ENCODE measurements at regions not wholly inside any gene's neighbourhood (a gene's known extent, or its start where the extent isn't known, plus 50 kb on each side); places are given as distances from the start of the nearest gene placed in this dataset.
A peak's percentile ranks its signal among the peaks of the same experiment; 100 is the strongest.
"Not testable (repeated sequence)": the region's sequence is repeated elsewhere in the genome, so short reads cannot be mapped to it uniquely, and the experiment has no call there.

DNA sequence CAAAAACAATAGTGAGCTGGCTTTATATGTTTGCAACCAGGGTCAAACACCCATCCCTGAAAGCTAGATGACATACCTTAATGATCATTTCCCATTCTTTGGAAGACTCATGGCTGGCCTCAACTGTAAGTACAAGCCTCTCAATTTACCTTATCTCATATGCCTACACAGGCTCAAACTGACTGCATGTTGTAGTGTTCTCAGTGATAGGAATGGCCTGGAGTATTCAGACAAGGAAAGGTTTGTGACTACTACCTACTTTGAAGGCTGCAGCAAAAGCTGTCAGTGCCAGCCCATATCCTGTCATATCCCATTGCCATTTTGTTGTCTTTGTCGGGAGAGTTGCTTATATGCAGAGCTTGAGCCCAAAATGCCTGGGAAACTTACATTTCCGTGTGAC is 205.2 kb upstream of the MOCS1 start:
- peak in 1 of 2 donors; percentile 2 for DNase-seq (ENCODE audit: low read depth in 1 of 2, low spot score in 1 of 2)
- TF ChIP-seq, protein P1, sequence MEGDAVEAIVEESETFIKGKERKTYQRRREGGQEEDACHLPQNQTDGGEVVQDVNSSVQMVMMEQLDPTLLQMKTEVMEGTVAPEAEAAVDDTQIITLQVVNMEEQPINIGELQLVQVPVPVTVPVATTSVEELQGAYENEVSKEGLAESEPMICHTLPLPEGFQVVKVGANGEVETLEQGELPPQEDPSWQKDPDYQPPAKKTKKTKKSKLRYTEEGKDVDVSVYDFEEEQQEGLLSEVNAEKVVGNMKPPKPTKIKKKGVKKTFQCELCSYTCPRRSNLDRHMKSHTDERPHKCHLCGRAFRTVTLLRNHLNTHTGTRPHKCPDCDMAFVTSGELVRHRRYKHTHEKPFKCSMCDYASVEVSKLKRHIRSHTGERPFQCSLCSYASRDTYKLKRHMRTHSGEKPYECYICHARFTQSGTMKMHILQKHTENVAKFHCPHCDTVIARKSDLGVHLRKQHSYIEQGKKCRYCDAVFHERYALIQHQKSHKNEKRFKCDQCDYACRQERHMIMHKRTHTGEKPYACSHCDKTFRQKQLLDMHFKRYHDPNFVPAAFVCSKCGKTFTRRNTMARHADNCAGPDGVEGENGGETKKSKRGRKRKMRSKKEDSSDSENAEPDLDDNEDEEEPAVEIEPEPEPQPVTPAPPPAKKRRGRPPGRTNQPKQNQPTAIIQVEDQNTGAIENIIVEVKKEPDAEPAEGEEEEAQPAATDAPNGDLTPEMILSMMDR (IDR thresholded peaks at IDR 0.05; ENCODE audit: low read depth, low read length): no peak
- no peaks in the 10 kb centered on the region for H3K27me3 ChIP-seq
- H3K36me3 ChIP-seq: no peaks in the 10 kb centered on the region
- H3K4me1 ChIP-seq (ENCODE audit: low read depth): no peaks in the 10 kb centered on the region
- no peaks in the 10 kb centered on the region for H3K9me3 ChIP-seq (ENCODE audit: low read depth)
- no peak overlapping the region for H3K27ac ChIP-seq
- no peak overlapping the region for H3K4me3 ChIP-seq

DNA sequence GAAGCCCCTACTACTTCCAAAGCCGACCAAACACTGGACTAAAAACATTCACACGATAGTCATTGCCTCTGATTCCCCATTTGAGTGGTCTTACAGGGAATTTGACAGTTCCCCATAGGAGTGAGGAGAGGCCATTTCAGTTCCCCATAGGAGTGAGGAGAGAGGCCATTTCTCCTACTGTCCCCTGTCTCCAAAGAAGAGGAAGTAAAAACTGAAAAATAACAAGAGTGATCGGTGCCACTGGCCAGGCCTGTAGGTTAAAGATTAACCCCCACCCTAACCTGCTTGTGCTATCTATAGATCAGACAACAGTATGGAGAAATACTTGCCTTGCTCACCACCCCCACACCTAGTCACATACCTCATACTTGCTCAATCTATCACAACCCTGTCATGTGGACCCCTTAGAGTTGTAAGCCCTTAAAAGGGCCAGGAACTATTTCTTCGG is 204.0 kb upstream of the MOCS1 start:
- no peaks in the 10 kb centered on the region for H3K4me1 ChIP-seq (ENCODE audit: low read depth)
- no peaks in the 10 kb centered on the region for H3K9me3 ChIP-seq (ENCODE audit: low read depth)
- no peaks in the 10 kb centered on the region for H3K27me3 ChIP-seq
- TF ChIP-seq, protein P1 (IDR thresholded peaks at IDR 0.05; ENCODE audit: low read depth, low read length): no peak
- H3K27ac ChIP-seq: no peak overlapping the region
- no peaks in the 10 kb centered on the region for H3K36me3 ChIP-seq
- H3K4me3 ChIP-seq: no peak overlapping the region
- DNase-seq (ENCODE audit: low read depth in 1 of 2, low spot score in 1 of 2): no peak

DNA sequence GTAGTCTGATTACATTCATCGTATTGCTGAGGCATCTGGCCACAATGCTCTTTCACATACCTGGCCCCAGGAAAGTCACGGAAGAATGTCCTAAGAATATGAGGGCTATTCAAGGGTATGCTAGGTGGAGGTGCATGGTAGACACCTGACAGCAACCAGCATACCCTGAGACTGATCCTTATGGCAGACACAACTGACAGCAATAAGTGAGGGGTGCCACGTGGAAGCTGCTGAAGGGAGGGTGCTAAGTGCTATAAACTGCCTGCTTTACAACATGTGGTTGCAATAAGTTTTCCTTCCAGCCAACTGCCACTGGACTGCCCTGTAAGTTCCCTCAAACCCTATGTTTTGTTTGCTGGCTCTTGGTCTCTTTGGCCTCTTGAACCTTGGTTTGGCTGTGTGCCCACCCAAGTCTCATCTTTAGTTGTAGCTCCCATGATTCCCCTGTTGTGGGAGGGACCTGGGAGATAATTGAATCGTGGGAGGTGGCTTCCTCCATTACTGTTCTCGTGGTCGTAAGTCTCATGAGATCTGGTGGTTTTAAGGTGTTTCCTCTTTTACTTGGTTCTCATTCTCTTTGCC is 201.3 kb upstream of the MOCS1 start:
- H3K27me3 ChIP-seq: no peaks in the 10 kb centered on the region
- no peak overlapping the region for H3K27ac ChIP-seq
- H3K9me3 ChIP-seq (ENCODE audit: low read depth): no peaks in the 10 kb centered on the region
- H3K4me1 ChIP-seq (ENCODE audit: low read depth): no peaks in the 10 kb centered on the region
- TF ChIP-seq, protein P1 (IDR thresholded peaks at IDR 0.05; ENCODE audit: low read depth, low read length): no peak
- DNase-seq (ENCODE audit: low read depth in 1 of 2, low spot score in 1 of 2): no peak
- H3K4me3 ChIP-seq: no peak overlapping the region
- H3K36me3 ChIP-seq: no peaks in the 10 kb centered on the region

DNA sequence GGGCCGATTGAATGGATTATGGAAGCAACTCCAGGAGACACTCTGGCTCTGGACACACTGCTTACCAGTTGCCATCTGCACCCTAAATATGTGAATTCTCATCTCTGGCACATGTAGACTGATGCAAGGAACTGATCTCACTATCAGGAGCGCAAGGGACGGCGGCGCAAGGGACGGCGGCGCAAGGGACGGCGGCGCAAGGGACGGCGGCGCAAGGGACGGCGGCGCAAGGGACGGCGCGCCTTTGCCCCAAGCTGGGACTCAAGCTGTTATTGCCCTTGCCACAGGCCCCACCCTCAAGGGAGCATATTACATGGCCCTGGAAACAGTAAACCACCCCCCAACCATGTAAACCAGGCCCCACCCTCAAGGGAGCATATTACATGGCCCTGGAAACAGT is 199.7 kb upstream of the MOCS1 start:
- not testable (repeated sequence) for H3K4me3 ChIP-seq; H3K9me3 ChIP-seq (ENCODE audit: low read depth); DNase-seq (ENCODE audit: low read depth in 1 of 2, low spot score in 1 of 2); H3K27ac ChIP-seq; H3K4me1 ChIP-seq (ENCODE audit: low read depth); H3K36me3 ChIP-seq; H3K27me3 ChIP-seq

DNA sequence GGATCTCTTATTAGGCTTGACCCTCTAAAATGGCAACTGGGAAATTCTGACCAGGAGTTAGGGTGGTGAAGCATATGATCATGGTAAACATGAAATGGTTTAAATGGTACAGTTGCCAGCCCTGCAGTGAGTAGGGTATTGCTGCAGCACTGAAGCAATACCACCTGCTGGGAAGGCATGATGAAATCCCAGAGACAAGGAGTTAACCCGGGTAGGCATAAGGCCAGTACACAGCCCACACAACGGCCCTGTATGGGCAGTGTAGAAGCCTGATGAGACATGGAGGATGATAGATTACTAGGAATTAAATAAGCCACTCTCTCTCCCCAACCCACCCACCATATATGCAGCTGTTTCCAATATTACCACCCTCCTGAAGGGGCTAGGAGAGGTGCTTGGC is 197.4 kb upstream of the MOCS1 start:
- no peaks in the 10 kb centered on the region for H3K27me3 ChIP-seq
- H3K4me3 ChIP-seq: no peak overlapping the region
- TF ChIP-seq, protein P1 (IDR thresholded peaks at IDR 0.05; ENCODE audit: low read depth, low read length): no peak
- H3K27ac ChIP-seq: no peak overlapping the region
- no peaks in the 10 kb centered on the region for H3K9me3 ChIP-seq (ENCODE audit: low read depth)
- H3K36me3 ChIP-seq: no peaks in the 10 kb centered on the region
- no peaks in the 10 kb centered on the region for H3K4me1 ChIP-seq (ENCODE audit: low read depth)
- DNase-seq (ENCODE audit: low read depth in 1 of 2, low spot score in 1 of 2): no peak

DNA sequence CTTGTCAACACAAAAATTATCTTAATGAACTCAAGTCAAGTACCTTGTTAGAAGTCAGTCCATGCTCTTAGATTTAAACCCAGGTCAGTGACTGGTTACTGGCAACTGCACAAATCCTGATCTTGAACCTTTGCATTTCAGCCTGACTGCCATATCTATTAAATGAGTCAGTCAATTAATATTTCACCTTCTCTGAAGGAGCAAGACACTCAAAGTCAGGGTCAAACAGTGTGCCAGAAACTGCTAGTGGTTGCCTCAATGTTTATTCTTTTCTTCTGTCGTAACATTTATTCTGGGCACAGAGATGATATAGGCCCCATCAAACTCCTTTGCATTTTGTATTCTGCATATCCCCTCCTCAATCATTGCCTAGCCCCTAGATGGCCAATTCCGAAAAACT is 193.9 kb upstream of the MOCS1 start:
- Histone ChIP-seq H3K4me3 (no peak overlapping the region), H3K4me1 (ENCODE audit: low read depth) (no peaks in the 10 kb centered on the region), H3K9me3 (ENCODE audit: low read depth) (no peaks in the 10 kb centered on the region), H3K27ac (no peak overlapping the region), H3K36me3 (no peaks in the 10 kb centered on the region), H3K27me3 (no peaks in the 10 kb centered on the region)
- DNase-seq (ENCODE audit: low read depth in 1 of 2, low spot score in 1 of 2): no peak
- TF ChIP-seq, protein P1 (IDR thresholded peaks at IDR 0.05; ENCODE audit: low read depth, low read length): no peak

Measured in cardiac muscle cell (in vitro differentiated cells and primary cell).